ENCODE measurements at regions not wholly inside any gene's neighbourhood (a gene's known extent, or its start where the extent isn't known, plus 50 kb on each side); places are given as distances from the start of the nearest gene placed in this dataset.

GRCh38 chr14:53865711-53866110, 90.9 kb downstream of the BMP4 start:
- no peaks in the 10 kb centered on the region for H3K9me3 Mint-ChIP-seq (ENCODE audit: unreplicated experiment)
- no peak for TF ChIP-seq CTCF (IDR thresholded peaks at IDR 0.05; ENCODE audit: unreplicated experiment)
- DNase-seq (ENCODE audit: low spot score): no peak
- no peak overlapping the region for H3K27ac Mint-ChIP-seq (ENCODE audit: unreplicated experiment)
- H3K36me3 Mint-ChIP-seq (ENCODE audit: low read depth, unreplicated experiment): no peaks in the 10 kb centered on the region
- no peak overlapping the region for H3K4me3 Mint-ChIP-seq (ENCODE audit: unreplicated experiment)
- H3K4me1 Mint-ChIP-seq (ENCODE audit: unreplicated experiment): no peaks in the 10 kb centered on the region
- H3K27me3 Mint-ChIP-seq (ENCODE audit: unreplicated experiment): no peaks in the 10 kb centered on the region

GRCh38 chr14:53861781-53862180, 94.8 kb downstream of the BMP4 start:
- no peak for TF ChIP-seq CTCF (IDR thresholded peaks at IDR 0.05; ENCODE audit: unreplicated experiment)
- no peak for DNase-seq (ENCODE audit: low spot score)
- Mint-ChIP-seq H3K9me3 (ENCODE audit: unreplicated experiment) (no peaks in the 10 kb centered on the region), H3K27me3 (ENCODE audit: unreplicated experiment) (peaks cover 2% of the 10 kb centered on the region), H3K4me1 (ENCODE audit: unreplicated experiment) (no peaks in the 10 kb centered on the region), H3K27ac (ENCODE audit: unreplicated experiment) (no peak overlapping the region), H3K4me3 (ENCODE audit: unreplicated experiment) (no peak overlapping the region), H3K36me3 (ENCODE audit: low read depth, unreplicated experiment) (no peaks in the 10 kb centered on the region)

GRCh38 chr14:53858345-53858684, 98.3 kb downstream of the BMP4 start:
- Mint-ChIP-seq H3K4me1 (ENCODE audit: unreplicated experiment) (no peaks in the 10 kb centered on the region), H3K4me3 (ENCODE audit: unreplicated experiment) (no peak overlapping the region), H3K36me3 (ENCODE audit: low read depth, unreplicated experiment) (no peaks in the 10 kb centered on the region), H3K9me3 (ENCODE audit: unreplicated experiment) (no peaks in the 10 kb centered on the region), H3K27ac (ENCODE audit: unreplicated experiment) (no peak overlapping the region), H3K27me3 (ENCODE audit: unreplicated experiment) (peaks cover 2% of the 10 kb centered on the region)
- DNase-seq (ENCODE audit: low spot score): no peak
- no peak for TF ChIP-seq CTCF (IDR thresholded peaks at IDR 0.05; ENCODE audit: unreplicated experiment)

GRCh38 chr14:53857625-53858344, 98.8 kb downstream of the BMP4 start:
- H3K27me3 Mint-ChIP-seq (ENCODE audit: unreplicated experiment): peaks cover 2% of the 10 kb centered on the region
- TF ChIP-seq CTCF (IDR thresholded peaks at IDR 0.05; ENCODE audit: unreplicated experiment): no peak
- H3K4me1 Mint-ChIP-seq (ENCODE audit: unreplicated experiment): no peaks in the 10 kb centered on the region
- no peak overlapping the region for H3K27ac Mint-ChIP-seq (ENCODE audit: unreplicated experiment)
- no peak overlapping the region for H3K4me3 Mint-ChIP-seq (ENCODE audit: unreplicated experiment)
- DNase-seq (ENCODE audit: low spot score): no peak
- no peaks in the 10 kb centered on the region for H3K9me3 Mint-ChIP-seq (ENCODE audit: unreplicated experiment)
- no peaks in the 10 kb centered on the region for H3K36me3 Mint-ChIP-seq (ENCODE audit: low read depth, unreplicated experiment)

GRCh38 chr14:53855574-53855973, 101.1 kb downstream of the BMP4 start:
- no peak for TF ChIP-seq CTCF (IDR thresholded peaks at IDR 0.05; ENCODE audit: unreplicated experiment)
- no peak overlapping the region for H3K27ac Mint-ChIP-seq (ENCODE audit: unreplicated experiment)
- H3K9me3 Mint-ChIP-seq (ENCODE audit: unreplicated experiment): no peaks in the 10 kb centered on the region
- H3K27me3 Mint-ChIP-seq (ENCODE audit: unreplicated experiment): peaks cover 2% of the 10 kb centered on the region
- H3K4me1 Mint-ChIP-seq (ENCODE audit: unreplicated experiment): peaks cover 4% of the 10 kb centered on the region
- H3K36me3 Mint-ChIP-seq (ENCODE audit: low read depth, unreplicated experiment): no peaks in the 10 kb centered on the region
- no peak for DNase-seq (ENCODE audit: low spot score)
- no peak overlapping the region for H3K4me3 Mint-ChIP-seq (ENCODE audit: unreplicated experiment)

Data from endothelial cell (in vitro differentiated cells).